SU-DHL-6 (cell line): ENCODE measurements at regions not wholly inside any gene's neighbourhood (a gene's known extent, or its start where the extent isn't known, plus 50 kb on each side); places are given as distances from the start of the nearest gene placed in this dataset.

ENCODE experiments used
- EZH2phosphoT487 ChIP-seq: fragments of 200-600 bp; sonication (generic), shearing (Covaris generic); conservative IDR thresholded peaks from 2 replicates; pipeline ENCODE4 v1.6.1; 2018; ENCODE audit warnings: mild to moderate bottlenecking, antibody characterized with exemption, low read length, moderate library complexity, mixed read lengths
- TF ChIP-seq, protein P1 (sequence below): fragments of 200-600 bp; sonication (generic); IDR thresholded peaks from one replicate; pipeline ENCODE4 v1.5.1; 2017; ENCODE audit warnings: antibody characterized with exemption, mild to moderate bottlenecking, low read length, moderate library complexity; ENCODE audit not compliant: insufficient read depth, poor library complexity, severe bottlenecking

DNA sequence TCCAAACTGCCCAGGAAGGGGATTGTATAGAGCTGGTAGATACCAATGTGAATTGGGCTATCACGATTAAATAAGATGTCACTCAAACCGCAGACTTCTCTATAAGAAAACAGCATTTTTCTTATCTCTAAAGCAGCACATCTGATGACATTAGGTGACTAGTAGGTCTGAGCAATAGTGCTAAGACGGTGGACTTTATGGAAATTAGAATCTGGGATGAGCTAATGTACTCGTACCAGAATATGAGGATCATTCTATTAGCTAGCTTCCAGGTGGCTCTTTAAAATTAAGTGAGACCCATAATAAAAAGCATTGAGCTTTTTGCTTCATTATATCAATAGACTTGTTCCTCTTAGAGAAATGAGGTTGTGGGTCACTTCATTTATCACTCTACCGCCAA is 130.0 kb upstream of the MC4R start:
- TF ChIP-seq, protein P1, sequence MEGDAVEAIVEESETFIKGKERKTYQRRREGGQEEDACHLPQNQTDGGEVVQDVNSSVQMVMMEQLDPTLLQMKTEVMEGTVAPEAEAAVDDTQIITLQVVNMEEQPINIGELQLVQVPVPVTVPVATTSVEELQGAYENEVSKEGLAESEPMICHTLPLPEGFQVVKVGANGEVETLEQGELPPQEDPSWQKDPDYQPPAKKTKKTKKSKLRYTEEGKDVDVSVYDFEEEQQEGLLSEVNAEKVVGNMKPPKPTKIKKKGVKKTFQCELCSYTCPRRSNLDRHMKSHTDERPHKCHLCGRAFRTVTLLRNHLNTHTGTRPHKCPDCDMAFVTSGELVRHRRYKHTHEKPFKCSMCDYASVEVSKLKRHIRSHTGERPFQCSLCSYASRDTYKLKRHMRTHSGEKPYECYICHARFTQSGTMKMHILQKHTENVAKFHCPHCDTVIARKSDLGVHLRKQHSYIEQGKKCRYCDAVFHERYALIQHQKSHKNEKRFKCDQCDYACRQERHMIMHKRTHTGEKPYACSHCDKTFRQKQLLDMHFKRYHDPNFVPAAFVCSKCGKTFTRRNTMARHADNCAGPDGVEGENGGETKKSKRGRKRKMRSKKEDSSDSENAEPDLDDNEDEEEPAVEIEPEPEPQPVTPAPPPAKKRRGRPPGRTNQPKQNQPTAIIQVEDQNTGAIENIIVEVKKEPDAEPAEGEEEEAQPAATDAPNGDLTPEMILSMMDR, result no peak
- no peak for TF ChIP-seq EZH2phosphoT487
